ENCODE measurements at regions not wholly inside any gene's neighbourhood (a gene's known extent, or its start where the extent isn't known, plus 50 kb on each side); places are given as distances from the start of the nearest gene placed in this dataset.

GRCh38 chr18:10275486-10275885, 178.9 kb upstream of the APCDD1 start:
- Histone ChIP-seq H3K4me3 (no peak overlapping the region), H3K27ac (no peak overlapping the region), H3K4me1 (peaks cover 2% of the 10 kb centered on the region in 2 donors), H3K9me3 (no peaks in the 10 kb centered on the region), H3K27me3 (no peaks in the 10 kb centered on the region), H3K36me3 (no peaks in the 10 kb centered on the region)
- no peak for TF ChIP-seq CTCF (IDR thresholded peaks at IDR 0.05)
- DNase-seq (ENCODE audit: low spot score in 2 of 2), result no peak
- intact Hi-C loops (cut with DNase I), result no loop called here

GRCh38 chr18:10278265-10278664, 176.2 kb upstream of the APCDD1 start:
- Histone ChIP-seq H3K4me3 (no peak overlapping the region), H3K9me3 (no peaks in the 10 kb centered on the region), H3K27me3 (no peaks in the 10 kb centered on the region), H3K4me1 (no peaks in the 10 kb centered on the region), H3K36me3 (no peaks in the 10 kb centered on the region), H3K27ac (no peak overlapping the region)
- intact Hi-C loops (cut with DNase I), result no loop called here
- no peak for DNase-seq (ENCODE audit: low spot score in 2 of 2)
- TF ChIP-seq CTCF (IDR thresholded peaks at IDR 0.05), result no peak

DNA sequence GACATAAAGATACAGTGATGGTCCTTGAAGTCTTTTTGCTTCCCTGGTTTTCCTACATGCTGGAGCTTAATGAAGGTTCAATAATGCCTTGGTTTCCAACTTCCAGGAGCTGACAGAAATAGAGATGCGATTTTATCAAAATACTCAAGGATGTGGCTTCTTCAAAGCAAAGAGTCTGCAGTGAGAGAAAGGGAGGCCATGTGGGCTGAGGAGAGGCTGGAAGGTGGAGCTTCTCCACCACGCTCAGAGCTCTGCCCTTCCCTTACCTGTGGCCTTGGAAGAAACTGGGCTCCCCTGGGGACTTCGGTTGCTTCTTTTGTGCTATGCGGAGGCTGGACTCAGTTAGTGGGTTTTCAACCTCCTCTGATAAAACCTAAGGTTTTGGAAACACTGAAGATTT, 175.0 kb upstream of the APCDD1 start:
- Histone ChIP-seq H3K4me1 (no peaks in the 10 kb centered on the region), H3K9me3 (no peaks in the 10 kb centered on the region), H3K36me3 (no peaks in the 10 kb centered on the region), H3K4me3 (no peak overlapping the region), H3K27me3 (no peaks in the 10 kb centered on the region), H3K27ac (no peak overlapping the region)
- no peak for DNase-seq (ENCODE audit: low spot score in 2 of 2)
- intact Hi-C loops (cut with DNase I), result no loop called here
- no peak for TF ChIP-seq CTCF (IDR thresholded peaks at IDR 0.05)

- intact Hi-C loops (cut with DNase I), result no loop called here
- Histone ChIP-seq H3K4me3 (no peak overlapping the region), H3K27me3 (no peaks in the 10 kb centered on the region), H3K9me3 (no peaks in the 10 kb centered on the region), H3K36me3 (no peaks in the 10 kb centered on the region), H3K27ac (no peak overlapping the region), H3K4me1 (no peaks in the 10 kb centered on the region)
- no peak for DNase-seq (ENCODE audit: low spot score in 2 of 2)
- TF ChIP-seq CTCF (IDR thresholded peaks at IDR 0.05), result no peak
These were observed 174.4 kb upstream of the APCDD1 start for GRCh38 chr18:10279905-10280644.

GRCh38 chr18:10284540-10285282, 169.7 kb upstream of the APCDD1 start:
- H3K9me3 ChIP-seq, result no peaks in the 10 kb centered on the region
- no peak for DNase-seq (ENCODE audit: low spot score in 2 of 2)
- H3K4me3 ChIP-seq, result no peak overlapping the region
- no peaks in the 10 kb centered on the region for H3K27me3 ChIP-seq
- H3K27ac ChIP-seq, result no peak overlapping the region
- no peaks in the 10 kb centered on the region for H3K36me3 ChIP-seq
- intact Hi-C loops (cut with DNase I), result no loop called here
- no peaks in the 10 kb centered on the region for H3K4me1 ChIP-seq
- no peak for TF ChIP-seq CTCF (IDR thresholded peaks at IDR 0.05)
